ENCODE measurements at regions not wholly inside any gene's neighbourhood (a gene's known extent, or its start where the extent isn't known, plus 50 kb on each side); places are given as distances from the start of the nearest gene placed in this dataset.

- no peaks in the 10 kb centered on the region for H3K9me3 ChIP-seq (ENCODE audit: control insufficient read depth, insufficient read depth, low read length)
- WGBS (ENCODE audit: insufficient coverage), result 100% methylated on average over 2 of the region's 2 CpGs
- H3K4me1 ChIP-seq (ENCODE audit: control insufficient read depth, insufficient read depth, low read length), result no peaks in the 10 kb centered on the region
- H3K27ac ChIP-seq (ENCODE audit: low read depth, low read length), result no peak overlapping the region
- H3K27me3 ChIP-seq (ENCODE audit: control insufficient read depth, insufficient read depth, low read length), result no peaks in the 10 kb centered on the region
- no peak overlapping the region for H3K4me3 ChIP-seq (ENCODE audit: low read depth, low read length)
- no peak for DNase-seq (ENCODE audit: low read depth in 4 of 6, low spot score in 6 of 6)
- no peaks in the 10 kb centered on the region for H3K36me3 ChIP-seq (ENCODE audit: control insufficient read depth, insufficient read depth, low read length)
Observed at GRCh38 chr1:69073176-69073575, 494.5 kb upstream of the LRRC7 start.

- no peak for DNase-seq (ENCODE audit: low read depth in 4 of 6, low spot score in 6 of 6)
- Histone ChIP-seq H3K4me1 (ENCODE audit: control insufficient read depth, insufficient read depth, low read length) (no peaks in the 10 kb centered on the region), H3K4me3 (ENCODE audit: low read depth, low read length) (no peak overlapping the region), H3K9me3 (ENCODE audit: control insufficient read depth, insufficient read depth, low read length) (no peaks in the 10 kb centered on the region), H3K36me3 (ENCODE audit: control insufficient read depth, insufficient read depth, low read length) (no peaks in the 10 kb centered on the region), H3K27me3 (ENCODE audit: control insufficient read depth, insufficient read depth, low read length) (no peaks in the 10 kb centered on the region), H3K27ac (ENCODE audit: low read depth, low read length) (no peak overlapping the region)
- WGBS (ENCODE audit: insufficient coverage), result no CpG with 5 or more reads among the region's 3 CpGs
Observed at GRCh38 chr1:69076631-69077030, 491.1 kb upstream of the LRRC7 start.

GRCh38 chr1:69077198-69077597 lies 490.5 kb upstream of the LRRC7 start:
- no CpG with 5 or more reads among the region's 1 CpG for WGBS (ENCODE audit: insufficient coverage)

GRCh38 chr1:69077633-69078032 lies 490.1 kb upstream of the LRRC7 start:
- Histone ChIP-seq H3K9me3 (ENCODE audit: control insufficient read depth, insufficient read depth, low read length) (no peaks in the 10 kb centered on the region), H3K4me1 (ENCODE audit: control insufficient read depth, insufficient read depth, low read length) (no peaks in the 10 kb centered on the region), H3K27ac (ENCODE audit: low read depth, low read length) (no peak overlapping the region), H3K27me3 (ENCODE audit: control insufficient read depth, insufficient read depth, low read length) (no peaks in the 10 kb centered on the region), H3K4me3 (ENCODE audit: low read depth, low read length) (no peak overlapping the region), H3K36me3 (ENCODE audit: control insufficient read depth, insufficient read depth, low read length) (no peaks in the 10 kb centered on the region)
- 57% methylated on average over 1 of the region's 3 CpGs for WGBS (ENCODE audit: insufficient coverage)
- no peak for DNase-seq (ENCODE audit: low read depth in 4 of 6, low spot score in 6 of 6)

More at GRCh38 chr1:69077198-69077597, 490.5 kb upstream of the LRRC7 start:
- Histone ChIP-seq H3K27me3 (ENCODE audit: control insufficient read depth, insufficient read depth, low read length) (no peaks in the 10 kb centered on the region), H3K4me1 (ENCODE audit: control insufficient read depth, insufficient read depth, low read length) (no peaks in the 10 kb centered on the region), H3K9me3 (ENCODE audit: control insufficient read depth, insufficient read depth, low read length) (no peaks in the 10 kb centered on the region), H3K27ac (ENCODE audit: low read depth, low read length) (no peak overlapping the region), H3K36me3 (ENCODE audit: control insufficient read depth, insufficient read depth, low read length) (no peaks in the 10 kb centered on the region), H3K4me3 (ENCODE audit: low read depth, low read length) (no peak overlapping the region)
- DNase-seq (ENCODE audit: low read depth in 4 of 6, low spot score in 6 of 6), result no peak

DNA sequence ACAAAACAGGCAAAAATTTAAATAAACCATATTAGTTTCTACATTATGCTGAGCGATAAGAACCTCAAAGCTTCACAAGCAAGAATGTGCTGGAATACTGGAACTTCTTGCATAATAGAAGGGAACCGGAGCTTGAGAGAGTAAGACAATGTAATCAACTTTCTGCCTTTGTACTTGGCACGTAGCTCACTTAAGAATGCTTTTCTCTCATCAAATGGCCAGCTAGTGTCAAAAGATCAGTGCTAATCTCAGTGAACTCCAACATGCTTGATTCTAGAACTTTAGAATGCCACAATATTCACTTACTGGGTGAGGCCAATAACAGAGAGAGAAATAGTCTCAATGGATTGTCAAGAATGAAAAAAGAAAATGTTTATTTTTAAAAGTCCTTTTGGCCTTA lies 486.1 kb upstream of the LRRC7 start:
- H3K4me1 ChIP-seq (ENCODE audit: control insufficient read depth, insufficient read depth, low read length), result no peaks in the 10 kb centered on the region
- H3K27me3 ChIP-seq (ENCODE audit: control insufficient read depth, insufficient read depth, low read length), result no peaks in the 10 kb centered on the region
- no peak overlapping the region for H3K27ac ChIP-seq (ENCODE audit: low read depth, low read length)
- H3K9me3 ChIP-seq (ENCODE audit: control insufficient read depth, insufficient read depth, low read length), result no peaks in the 10 kb centered on the region
- no peak for DNase-seq (ENCODE audit: low read depth in 4 of 6, low spot score in 6 of 6)
- H3K4me3 ChIP-seq (ENCODE audit: low read depth, low read length), result no peak overlapping the region
- WGBS (ENCODE audit: insufficient coverage), result 57% methylated on average over 1 of the region's 3 CpGs
- no peaks in the 10 kb centered on the region for H3K36me3 ChIP-seq (ENCODE audit: control insufficient read depth, insufficient read depth, low read length)

GRCh38 chr1:69082312-69082711 lies 485.4 kb upstream of the LRRC7 start:
- DNase-seq (ENCODE audit: low read depth in 4 of 6, low spot score in 6 of 6), result peak in 1 of 6 donors; percentile 14
- no peaks in the 10 kb centered on the region for H3K9me3 ChIP-seq (ENCODE audit: control insufficient read depth, insufficient read depth, low read length)
- no peaks in the 10 kb centered on the region for H3K36me3 ChIP-seq (ENCODE audit: control insufficient read depth, insufficient read depth, low read length)
- H3K27ac ChIP-seq (ENCODE audit: low read depth, low read length), result no peak overlapping the region
- no peaks in the 10 kb centered on the region for H3K27me3 ChIP-seq (ENCODE audit: control insufficient read depth, insufficient read depth, low read length)
- WGBS (ENCODE audit: insufficient coverage), result 100% methylated on average over 1 of the region's 4 CpGs
- H3K4me3 ChIP-seq (ENCODE audit: low read depth, low read length), result no peak overlapping the region
- H3K4me1 ChIP-seq (ENCODE audit: control insufficient read depth, insufficient read depth, low read length), result no peaks in the 10 kb centered on the region

GRCh38 chr1:69086148-69086547 lies 481.6 kb upstream of the LRRC7 start:
- H3K9me3 ChIP-seq (ENCODE audit: control insufficient read depth, insufficient read depth, low read length), result peaks cover 2% of the 10 kb centered on the region
- H3K27me3 ChIP-seq (ENCODE audit: control insufficient read depth, insufficient read depth, low read length), result no peaks in the 10 kb centered on the region
- no peaks in the 10 kb centered on the region for H3K4me1 ChIP-seq (ENCODE audit: control insufficient read depth, insufficient read depth, low read length)
- H3K36me3 ChIP-seq (ENCODE audit: control insufficient read depth, insufficient read depth, low read length), result no peaks in the 10 kb centered on the region
- no peak overlapping the region for H3K27ac ChIP-seq (ENCODE audit: low read depth, low read length)
- H3K4me3 ChIP-seq (ENCODE audit: low read depth, low read length), result no peak overlapping the region
- no peak for DNase-seq (ENCODE audit: low read depth in 4 of 6, low spot score in 6 of 6)

DNA sequence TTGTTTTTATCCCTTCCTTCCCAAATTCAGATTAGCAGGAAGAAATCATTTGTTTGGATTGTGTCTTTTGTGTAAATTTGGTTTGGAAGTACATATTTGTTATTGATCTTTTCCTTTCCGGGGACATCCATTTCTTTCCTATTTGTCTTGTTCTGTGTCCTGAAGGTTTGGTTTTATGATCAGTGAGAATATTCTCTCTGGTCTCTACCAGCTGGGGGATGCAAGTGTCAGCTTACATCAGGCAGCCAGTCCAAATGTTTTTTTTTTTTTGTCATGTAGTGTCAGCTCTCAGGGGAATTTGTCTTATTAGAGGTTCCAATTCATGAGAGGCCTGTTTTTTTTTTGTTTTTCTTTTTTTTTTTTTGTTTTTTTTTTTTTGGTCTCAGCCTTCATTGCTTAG lies 479.2 kb upstream of the LRRC7 start:
- H3K4me3 ChIP-seq (ENCODE audit: low read depth, low read length), result no peak overlapping the region
- no peaks in the 10 kb centered on the region for H3K27me3 ChIP-seq (ENCODE audit: control insufficient read depth, insufficient read depth, low read length)
- H3K9me3 ChIP-seq (ENCODE audit: control insufficient read depth, insufficient read depth, low read length), result peaks cover 4% of the 10 kb centered on the region
- DNase-seq (ENCODE audit: low read depth in 4 of 6, low spot score in 6 of 6), result no peak
- H3K36me3 ChIP-seq (ENCODE audit: control insufficient read depth, insufficient read depth, low read length), result no peaks in the 10 kb centered on the region
- no peak overlapping the region for H3K27ac ChIP-seq (ENCODE audit: low read depth, low read length)
- no CpG with 5 or more reads among the region's 1 CpG for WGBS (ENCODE audit: insufficient coverage)
- no peaks in the 10 kb centered on the region for H3K4me1 ChIP-seq (ENCODE audit: control insufficient read depth, insufficient read depth, low read length)

- no peak for DNase-seq (ENCODE audit: low read depth in 4 of 6, low spot score in 6 of 6)
- Histone ChIP-seq H3K9me3 (ENCODE audit: control insufficient read depth, insufficient read depth, low read length) (peaks cover 4% of the 10 kb centered on the region), H3K27ac (ENCODE audit: low read depth, low read length) (no peak overlapping the region), H3K4me1 (ENCODE audit: control insufficient read depth, insufficient read depth, low read length) (no peaks in the 10 kb centered on the region), H3K27me3 (ENCODE audit: control insufficient read depth, insufficient read depth, low read length) (no peaks in the 10 kb centered on the region), H3K4me3 (ENCODE audit: low read depth, low read length) (no peak overlapping the region), H3K36me3 (ENCODE audit: control insufficient read depth, insufficient read depth, low read length) (no peaks in the 10 kb centered on the region)
Observed at GRCh38 chr1:69090170-69090569, 477.6 kb upstream of the LRRC7 start.

DNA sequence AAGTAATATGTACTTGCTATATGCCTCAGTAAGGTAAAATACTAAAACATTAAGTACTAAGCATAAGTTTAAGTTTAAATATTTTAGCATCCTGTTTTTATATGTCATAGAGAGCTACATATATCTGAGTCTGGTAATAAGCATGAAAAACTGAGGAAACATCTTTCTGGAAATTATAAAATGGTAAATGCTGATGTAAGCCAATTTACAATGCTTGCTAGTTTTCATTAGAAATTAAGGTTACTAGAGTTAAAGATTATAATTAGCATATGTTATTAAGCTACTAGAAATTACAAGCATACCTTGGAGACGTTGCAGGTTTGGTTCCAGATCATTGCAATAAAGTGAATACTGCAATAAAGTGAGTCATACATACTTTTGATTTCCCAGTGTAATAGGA lies 477.0 kb upstream of the LRRC7 start:
- Histone ChIP-seq H3K4me1 (ENCODE audit: control insufficient read depth, insufficient read depth, low read length) (no peaks in the 10 kb centered on the region), H3K9me3 (ENCODE audit: control insufficient read depth, insufficient read depth, low read length) (peaks cover 4% of the 10 kb centered on the region), H3K27me3 (ENCODE audit: control insufficient read depth, insufficient read depth, low read length) (no peaks in the 10 kb centered on the region), H3K36me3 (ENCODE audit: control insufficient read depth, insufficient read depth, low read length) (no peaks in the 10 kb centered on the region), H3K27ac (ENCODE audit: low read depth, low read length) (no peak overlapping the region), H3K4me3 (ENCODE audit: low read depth, low read length) (no peak overlapping the region)
- DNase-seq (ENCODE audit: low read depth in 4 of 6, low spot score in 6 of 6), result no peak
- no CpG with 5 or more reads among the region's 1 CpG for WGBS (ENCODE audit: insufficient coverage)
